WI38 (cell line): ENCODE measurements at regions not wholly inside any gene's neighbourhood (a gene's known extent, or its start where the extent isn't known, plus 50 kb on each side); places are given as distances from the start of the nearest gene placed in this dataset.

Experiments used
- H3K4me3 ChIP-seq: 2 replicates; pipeline ENCODE4 v1.5.1; 2011; ENCODE audit warnings: low read depth, mild to moderate bottlenecking, control low read depth, low read length
- TF ChIP-seq, protein P1 (sequence below): IDR thresholded peaks from 2 replicates; pipeline ENCODE4 v1.5.1; 2012; ENCODE audit warnings: low read depth, mild to moderate bottlenecking, control low read depth, low read length

DNA sequence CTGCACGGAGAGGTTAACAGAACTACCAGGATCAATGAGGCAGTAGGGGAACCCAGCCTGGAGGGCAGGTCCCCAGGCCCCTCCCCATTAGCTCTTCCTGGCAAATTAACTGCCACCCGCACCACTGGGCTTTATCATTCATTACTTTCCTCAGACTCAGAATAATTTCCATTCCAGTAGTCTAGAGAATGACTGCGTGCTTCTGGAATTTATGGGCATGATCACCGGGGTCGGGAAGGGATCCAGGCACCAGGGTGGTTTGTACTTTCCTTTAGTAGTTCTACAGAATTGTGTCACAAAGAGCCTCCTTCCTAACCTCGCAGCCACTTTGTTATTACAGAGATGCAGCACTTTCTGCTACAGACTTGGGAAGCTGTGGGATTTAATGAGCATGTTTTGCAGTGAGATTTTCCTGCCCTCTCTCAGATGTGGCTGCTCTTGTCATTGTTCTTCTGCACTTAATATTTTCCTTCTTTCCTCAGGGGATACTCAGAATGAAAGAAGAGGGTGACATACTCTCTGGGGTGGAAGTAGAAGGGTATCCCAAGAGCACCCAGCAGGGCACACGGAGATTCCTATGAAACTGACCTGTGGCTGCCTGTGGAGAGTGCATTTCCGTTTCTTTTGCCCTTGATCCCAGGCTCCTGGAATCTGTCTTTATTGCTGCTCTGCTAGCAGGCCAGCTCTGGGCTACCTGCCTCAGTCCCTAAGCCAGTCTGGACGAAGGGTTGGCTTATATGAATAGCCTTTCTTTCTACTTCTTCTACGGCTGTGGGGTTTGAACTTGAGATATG lies 285.0 kb upstream of the SLC10A2 start:
- TF ChIP-seq, protein P1, sequence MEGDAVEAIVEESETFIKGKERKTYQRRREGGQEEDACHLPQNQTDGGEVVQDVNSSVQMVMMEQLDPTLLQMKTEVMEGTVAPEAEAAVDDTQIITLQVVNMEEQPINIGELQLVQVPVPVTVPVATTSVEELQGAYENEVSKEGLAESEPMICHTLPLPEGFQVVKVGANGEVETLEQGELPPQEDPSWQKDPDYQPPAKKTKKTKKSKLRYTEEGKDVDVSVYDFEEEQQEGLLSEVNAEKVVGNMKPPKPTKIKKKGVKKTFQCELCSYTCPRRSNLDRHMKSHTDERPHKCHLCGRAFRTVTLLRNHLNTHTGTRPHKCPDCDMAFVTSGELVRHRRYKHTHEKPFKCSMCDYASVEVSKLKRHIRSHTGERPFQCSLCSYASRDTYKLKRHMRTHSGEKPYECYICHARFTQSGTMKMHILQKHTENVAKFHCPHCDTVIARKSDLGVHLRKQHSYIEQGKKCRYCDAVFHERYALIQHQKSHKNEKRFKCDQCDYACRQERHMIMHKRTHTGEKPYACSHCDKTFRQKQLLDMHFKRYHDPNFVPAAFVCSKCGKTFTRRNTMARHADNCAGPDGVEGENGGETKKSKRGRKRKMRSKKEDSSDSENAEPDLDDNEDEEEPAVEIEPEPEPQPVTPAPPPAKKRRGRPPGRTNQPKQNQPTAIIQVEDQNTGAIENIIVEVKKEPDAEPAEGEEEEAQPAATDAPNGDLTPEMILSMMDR: no peak
- no peak overlapping the region for H3K4me3 ChIP-seq

DNA sequence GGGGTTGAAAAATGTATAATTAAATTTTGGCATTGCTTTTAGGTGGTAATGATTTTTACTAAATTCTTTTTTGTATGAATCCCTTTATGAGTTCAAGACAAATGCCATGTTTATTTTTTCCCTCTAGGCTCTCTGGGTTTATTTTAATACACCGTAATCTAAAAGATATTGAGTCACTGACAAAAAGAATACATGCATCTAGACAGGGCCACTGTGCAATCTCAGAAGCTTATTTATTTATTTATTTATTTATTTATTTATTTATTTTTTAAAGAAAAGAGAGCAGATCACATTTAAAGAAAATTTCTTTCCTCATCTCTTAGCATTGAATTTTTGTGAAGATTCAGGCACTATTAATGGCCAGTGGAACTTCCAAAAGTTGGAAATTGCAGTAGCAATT lies 283.9 kb upstream of the SLC10A2 start:
- TF ChIP-seq, protein P1: no peak
- no peak overlapping the region for H3K4me3 ChIP-seq

DNA sequence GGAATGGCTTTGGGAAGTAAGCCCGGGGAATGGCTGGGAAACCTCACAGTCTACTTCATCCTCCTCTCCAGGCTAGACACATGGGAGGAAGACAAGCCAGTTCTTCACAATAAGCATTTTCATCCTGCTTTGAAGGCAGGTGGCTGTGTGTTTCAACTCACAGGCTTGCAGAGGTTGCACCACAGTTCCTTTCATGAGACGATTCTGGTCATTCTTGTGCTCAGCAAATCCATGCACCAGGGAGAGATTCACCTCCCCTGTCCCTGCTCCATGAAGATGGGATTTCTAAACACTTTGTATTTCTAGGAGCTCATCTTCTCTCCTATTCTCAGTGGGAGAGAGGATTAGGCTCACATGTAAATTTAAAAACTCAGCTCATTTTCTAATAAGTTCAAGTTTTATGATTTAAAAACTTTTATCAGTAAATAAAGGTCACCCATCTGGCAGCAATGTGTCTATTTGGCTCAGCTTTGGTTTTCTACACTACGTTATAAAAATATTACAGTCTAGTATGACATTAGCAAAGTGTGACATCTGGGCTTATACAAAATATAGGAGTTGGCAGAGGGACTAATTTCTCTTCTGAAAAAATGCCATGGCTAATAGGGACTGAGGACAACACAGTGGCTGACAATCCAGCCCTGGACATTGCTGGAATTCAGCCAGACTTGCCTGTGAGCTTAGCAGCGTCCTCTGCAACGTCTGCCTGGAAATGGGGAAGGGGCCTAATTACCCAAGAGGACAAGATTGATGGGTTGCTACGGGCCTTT lies 283.2 kb upstream of the SLC10A2 start:
- no peak overlapping the region for H3K4me3 ChIP-seq
- TF ChIP-seq, protein P1: no peak

DNA sequence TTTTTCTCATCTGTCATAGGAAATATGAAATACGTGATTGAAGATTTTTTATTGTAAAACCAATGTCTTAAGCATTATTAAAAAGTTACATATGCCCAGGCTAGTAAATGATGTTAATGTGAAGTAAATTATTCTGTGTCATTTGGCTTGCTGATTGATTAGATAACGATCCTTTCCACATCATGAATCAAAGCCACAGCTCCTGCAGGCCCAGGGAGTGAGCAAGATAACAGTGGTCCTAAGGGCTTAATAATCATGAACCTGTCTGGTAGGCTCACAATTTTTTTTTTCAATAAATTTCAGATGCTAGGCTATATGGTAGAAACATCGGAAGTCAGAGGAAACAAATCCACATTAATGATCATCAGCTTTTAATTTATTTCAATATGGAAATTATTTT lies 269.0 kb upstream of the SLC10A2 start:
- TF ChIP-seq, protein P1: no peak
- no peak overlapping the region for H3K4me3 ChIP-seq

DNA sequence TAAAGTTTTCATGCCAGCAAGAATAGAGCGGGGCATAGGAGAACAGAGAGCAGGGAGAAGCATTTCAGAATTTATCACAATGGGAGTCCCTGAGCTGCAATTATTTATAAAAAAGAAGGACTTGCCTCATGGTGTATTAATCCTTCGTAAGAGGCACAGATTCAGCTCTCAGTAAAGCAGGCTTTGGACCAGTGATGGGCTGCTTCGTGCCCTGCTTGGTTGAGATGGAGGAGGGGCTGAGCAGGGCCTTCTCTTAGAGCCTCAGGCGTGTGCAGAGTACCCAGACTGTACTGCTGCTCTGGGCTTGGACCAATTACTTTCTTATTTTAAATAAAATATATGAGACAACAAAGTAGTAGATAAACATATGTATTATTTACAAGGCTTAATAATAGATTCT lies 265.7 kb upstream of the SLC10A2 start:
- TF ChIP-seq, protein P1: no peak
- H3K4me3 ChIP-seq: no peak overlapping the region

DNA sequence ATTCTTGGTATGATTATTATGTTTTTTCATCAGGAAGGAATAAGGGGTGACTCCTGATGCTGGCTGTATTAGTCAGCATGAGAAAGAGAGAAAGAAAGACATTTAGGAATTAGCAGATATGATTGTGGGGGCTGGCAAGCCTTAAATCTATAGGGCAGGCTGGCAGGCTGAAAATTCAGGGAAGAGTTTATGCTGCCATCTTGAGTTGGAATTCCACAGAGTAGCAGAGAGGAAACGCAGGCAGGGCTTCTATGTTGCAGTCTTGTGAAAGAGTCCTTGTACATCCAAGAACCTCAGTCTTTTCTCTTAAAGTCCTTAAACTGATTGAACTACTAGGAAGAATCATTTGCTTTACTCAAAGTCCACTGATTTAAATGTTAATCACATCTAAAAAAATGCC lies 262.7 kb upstream of the SLC10A2 start:
- H3K4me3 ChIP-seq: no peak overlapping the region
- TF ChIP-seq, protein P1: no peak

DNA sequence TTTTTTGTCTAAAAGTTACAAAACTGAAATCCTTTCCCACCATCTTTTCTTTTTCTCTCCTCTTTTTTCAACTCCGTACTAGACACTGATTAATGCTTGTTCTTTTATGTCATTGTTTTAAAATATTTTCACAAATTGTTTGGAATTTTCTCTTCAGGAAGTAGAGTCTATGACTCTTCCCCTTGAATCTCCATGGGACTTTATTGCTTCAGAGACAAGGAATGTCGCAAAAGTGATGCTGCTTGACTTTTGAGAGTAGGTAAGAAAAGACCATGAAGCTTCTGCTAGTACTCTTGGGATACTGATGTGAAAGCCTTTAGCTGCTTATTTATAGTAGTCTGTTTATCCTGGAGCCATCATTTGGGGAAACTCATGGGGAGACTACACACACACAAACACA lies 260.1 kb upstream of the SLC10A2 start:
- TF ChIP-seq, protein P1: no peak
- no peak overlapping the region for H3K4me3 ChIP-seq
